ENCODE measurements at regions not wholly inside any gene's neighbourhood (a gene's known extent, or its start where the extent isn't known, plus 50 kb on each side); places are given as distances from the start of the nearest gene placed in this dataset.

- DNase-seq (ENCODE audit: extremely low read depth in 1 of 11, low read depth in 9 of 11, low spot score in 4 of 11) = no peak
These were observed 222.5 kb upstream of the RHOBTB1 start for GRCh38 chr10:61166489-61166888.

- no peak for DNase-seq (ENCODE audit: extremely low read depth in 1 of 11, low read depth in 9 of 11, low spot score in 4 of 11)
These were observed 222.1 kb upstream of the RHOBTB1 start for GRCh38 chr10:61166065-61166464.

GRCh38 chr10:61164458-61165160, 220.6 kb upstream of the RHOBTB1 start:
- no peak for DNase-seq (ENCODE audit: extremely low read depth in 1 of 11, low read depth in 9 of 11, low spot score in 4 of 11)

GRCh38 chr10:61163403-61163802, 219.4 kb upstream of the RHOBTB1 start:
- DNase-seq (ENCODE audit: extremely low read depth in 1 of 11, low read depth in 9 of 11, low spot score in 4 of 11) = no peak

GRCh38 chr10:61160253-61160652, 216.3 kb upstream of the RHOBTB1 start:
- no peak for DNase-seq (ENCODE audit: extremely low read depth in 1 of 11, low read depth in 9 of 11, low spot score in 4 of 11)

GRCh38 chr10:61159253-61159652, 215.3 kb upstream of the RHOBTB1 start:
- DNase-seq (ENCODE audit: extremely low read depth in 1 of 11, low read depth in 9 of 11, low spot score in 4 of 11) = no peak

GRCh38 chr10:61157182-61157581, 213.2 kb upstream of the RHOBTB1 start:
- DNase-seq (ENCODE audit: extremely low read depth in 1 of 11, low read depth in 9 of 11, low spot score in 4 of 11) = no peak

GRCh38 chr10:61153771-61154170, 209.8 kb upstream of the RHOBTB1 start:
- no peak for DNase-seq (ENCODE audit: extremely low read depth in 1 of 11, low read depth in 9 of 11, low spot score in 4 of 11)

- DNase-seq (ENCODE audit: extremely low read depth in 1 of 11, low read depth in 9 of 11, low spot score in 4 of 11) = no peak
These were observed 207.1 kb upstream of the RHOBTB1 start for GRCh38 chr10:61151059-61151458.

- no peak for DNase-seq (ENCODE audit: extremely low read depth in 1 of 11, low read depth in 9 of 11, low spot score in 4 of 11)
These were observed 204.5 kb upstream of the RHOBTB1 start for GRCh38 chr10:61148451-61148850.

GRCh38 chr10:61142987-61143386, 199.0 kb upstream of the RHOBTB1 start:
- DNase-seq (ENCODE audit: extremely low read depth in 1 of 11, low read depth in 9 of 11, low spot score in 4 of 11) = no peak

- DNase-seq (ENCODE audit: extremely low read depth in 1 of 11, low read depth in 9 of 11, low spot score in 4 of 11) = peak; percentile 21 to 70 (median 54)
These were observed 196.9 kb upstream of the RHOBTB1 start for GRCh38 chr10:61140765-61141392.

- no peak for DNase-seq (ENCODE audit: extremely low read depth in 1 of 11, low read depth in 9 of 11, low spot score in 4 of 11)
These were observed 195.6 kb upstream of the RHOBTB1 start for GRCh38 chr10:61139592-61139953.

- DNase-seq (ENCODE audit: extremely low read depth in 1 of 11, low read depth in 9 of 11, low spot score in 4 of 11) = no peak
These were observed 195.0 kb upstream of the RHOBTB1 start for GRCh38 chr10:61138708-61139591.

- no peak for DNase-seq (ENCODE audit: extremely low read depth in 1 of 11, low read depth in 9 of 11, low spot score in 4 of 11)
These were observed 192.2 kb upstream of the RHOBTB1 start for GRCh38 chr10:61136139-61136538.

GRCh38 chr10:61135276-61135721, 191.3 kb upstream of the RHOBTB1 start:
- DNase-seq (ENCODE audit: extremely low read depth in 1 of 11, low read depth in 9 of 11, low spot score in 4 of 11) = peak in 2 of 11 donors; percentile 8 to 18

GRCh38 chr10:61130366-61130765, 186.4 kb upstream of the RHOBTB1 start:
- DNase-seq (ENCODE audit: extremely low read depth in 1 of 11, low read depth in 9 of 11, low spot score in 4 of 11) = peak in 1 of 11 donors; percentile 11

GRCh38 chr10:61128196-61128595, 184.2 kb upstream of the RHOBTB1 start:
- DNase-seq (ENCODE audit: extremely low read depth in 1 of 11, low read depth in 9 of 11, low spot score in 4 of 11) = no peak

- no peak for DNase-seq (ENCODE audit: extremely low read depth in 1 of 11, low read depth in 9 of 11, low spot score in 4 of 11)
These were observed 181.7 kb upstream of the RHOBTB1 start for GRCh38 chr10:61125560-61126170.

Measured in renal cortex interstitium (tissue), 11 donors.